OCI-LY1 (cell line): ENCODE measurements at regions not wholly inside any gene's neighbourhood (a gene's known extent, or its start where the extent isn't known, plus 50 kb on each side); places are given as distances from the start of the nearest gene placed in this dataset.

Experiments
- H2AFZ ChIP-seq: fragments of 200-600 bp; sonication (generic), shearing (Covaris generic); 2 replicates; pipeline ENCODE4 v1.6.0; 2014; ENCODE audit warnings: antibody characterized with exemption, mild to moderate bottlenecking, low read length
- H3F3A ChIP-seq: fragments of 200-600 bp; sonication (generic), shearing (Covaris generic); 2 replicates; pipeline ENCODE4 v1.6.0; 2014; ENCODE audit warnings: mild to moderate bottlenecking, antibody characterized with exemption, low read length, moderate library complexity; ENCODE audit not compliant: insufficient read depth
- H3K27ac ChIP-seq: fragments of 200-600 bp; sonication (generic); 2 replicates; pipeline ENCODE4 v1.5.1; 2014; ENCODE audit warnings: low read length, mixed run types, mild to moderate bottlenecking, low read depth; ENCODE audit not compliant: poor library complexity, severe bottlenecking
- H3K27me3 ChIP-seq: fragments of 200-600 bp; sonication (generic); 2 replicates; pipeline ENCODE4 v1.6.0; 2014; ENCODE audit warnings: antibody characterized with exemption, mild to moderate bottlenecking, low read length, moderate library complexity; ENCODE audit not compliant: insufficient read depth
- H3K36me3 ChIP-seq: fragments of 200-600 bp; sonication (generic); 2 replicates; pipeline ENCODE4 v1.6.1; 2014; ENCODE audit warnings: mild to moderate bottlenecking, antibody characterized with exemption, low read length, moderate library complexity, mixed read lengths; ENCODE audit not compliant: insufficient read depth
- H3K4me1 ChIP-seq: fragments of 200-600 bp; sonication (generic); 2 replicates; pipeline ENCODE4 v1.5.1; 2014; ENCODE audit warnings: mild to moderate bottlenecking, low read length, moderate library complexity; ENCODE audit not compliant: insufficient read depth, severe bottlenecking
- H3K4me2 ChIP-seq: fragments of 200-600 bp; sonication (generic), shearing (Covaris generic); 2 replicates; pipeline ENCODE4 v1.6.1; 2014; ENCODE audit warnings: low read length
- H3K4me3 ChIP-seq: fragments of 200-600 bp; sonication (generic); 2 replicates; pipeline ENCODE4 v1.5.1; 2014; ENCODE audit warnings: low read length, low read depth, mild to moderate bottlenecking, mixed read lengths; ENCODE audit not compliant: poor library complexity, severe bottlenecking
- H3K79me2 ChIP-seq: fragments of 200-600 bp; shearing (Covaris generic); 2 replicates; pipeline ENCODE4 v1.6.1; 2016; ENCODE audit warnings: mixed run types, low read length, mixed read lengths; ENCODE audit not compliant: insufficient read depth
- H3K9ac ChIP-seq: fragments of 200-600 bp; sonication (generic), shearing (Covaris generic); 2 replicates; pipeline ENCODE4 v1.6.1; 2014; ENCODE audit warnings: mild to moderate bottlenecking, low read length, mixed read lengths
- H3K9me2 ChIP-seq: fragments of 200-600 bp; sonication (generic), shearing (Covaris generic); 2 replicates; pipeline ENCODE4 v1.6.1; 2014; ENCODE audit warnings: low read depth, mild to moderate bottlenecking, low read length, mixed read lengths
- H3K9me3 ChIP-seq: fragments of 200-600 bp; shearing (Covaris generic); 2 replicates; pipeline ENCODE4 v1.6.1; 2014; ENCODE audit warnings: low read length, mixed read lengths
- H4K20me1 ChIP-seq: fragments of 200-600 bp; sonication (generic), shearing (Covaris generic); 2 replicates; pipeline ENCODE4 v1.6.0; 2016; ENCODE audit warnings: mild to moderate bottlenecking, low read length; ENCODE audit not compliant: insufficient read depth
- CTCF ChIP-seq: fragments of 200-600 bp; sonication (generic), shearing (Covaris generic); IDR thresholded peaks from 2 replicates; pipeline ENCODE4 v1.5.1; 2017; ENCODE audit warnings: mild to moderate bottlenecking, antibody characterized with exemption, low read length, moderate library complexity, mixed read lengths
- EZH2 ChIP-seq: fragments of 200-600 bp; sonication (generic), shearing (Covaris generic); IDR thresholded peaks from 2 replicates; pipeline ENCODE4 v1.8.0; 2017; ENCODE audit warnings: borderline replicate concordance, mixed run types, mild to moderate bottlenecking, antibody characterized with exemption, low read length, moderate library complexity, mixed read lengths

GRCh38 chr2:12456293-12457106 is 260.2 kb upstream of the TRIB2 start:
- peak overlapping the region; percentile 58 for H3K9ac ChIP-seq
- peak overlapping the region; percentile 30 for H3K27ac ChIP-seq
- no peaks in the 10 kb centered on the region for H3K27me3 ChIP-seq
- H2AFZ ChIP-seq: peak overlapping the region; percentile 98
- H3K4me3 ChIP-seq: peak overlapping the region; percentile 51
- peaks cover 24% of the 10 kb centered on the region for H3K4me1 ChIP-seq
- no peak for TF ChIP-seq CTCF
- TF ChIP-seq EZH2: no peak
- no peaks in the 10 kb centered on the region for H3F3A ChIP-seq
- no peaks in the 10 kb centered on the region for H3K36me3 ChIP-seq
- H4K20me1 ChIP-seq: no peaks in the 10 kb centered on the region
- no peaks in the 10 kb centered on the region for H3K9me2 ChIP-seq
- peak overlapping the region; percentile 82 for H3K4me2 ChIP-seq
- H3K79me2 ChIP-seq: no peaks in the 10 kb centered on the region
- H3K9me3 ChIP-seq: no peaks in the 10 kb centered on the region

- Histone ChIP-seq H4K20me1 (no peaks in the 10 kb centered on the region), H3F3A (no peaks in the 10 kb centered on the region), H3K4me3 (no peak overlapping the region), H3K9ac (no peak overlapping the region), H2AFZ (no peak overlapping the region), H3K9me3 (no peaks in the 10 kb centered on the region), H3K36me3 (no peaks in the 10 kb centered on the region), H3K4me1 (peaks cover 11% of the 10 kb centered on the region), H3K9me2 (no peaks in the 10 kb centered on the region), H3K79me2 (no peaks in the 10 kb centered on the region), H3K4me2 (no peak overlapping the region), H3K27ac (no peak overlapping the region), H3K27me3 (no peaks in the 10 kb centered on the region)
- TF ChIP-seq EZH2: no peak
Measured at GRCh38 chr2:12457831-12458230, 258.9 kb upstream of the TRIB2 start.

GRCh38 chr2:12463189-12463588 is 253.5 kb upstream of the TRIB2 start:
- Histone ChIP-seq H4K20me1 (no peaks in the 10 kb centered on the region), H3K36me3 (no peaks in the 10 kb centered on the region), H3K27ac (no peak overlapping the region), H3K9ac (no peak overlapping the region), H3K79me2 (no peaks in the 10 kb centered on the region), H3F3A (no peaks in the 10 kb centered on the region), H3K4me3 (no peak overlapping the region), H3K4me2 (no peak overlapping the region), H2AFZ (0 out of 2 replicates have a peak overlapping the region, but pooled peaks have one; percentile 7), H3K4me1 (no peaks in the 10 kb centered on the region), H3K9me3 (no peaks in the 10 kb centered on the region), H3K27me3 (no peaks in the 10 kb centered on the region), H3K9me2 (no peaks in the 10 kb centered on the region)
- TF ChIP-seq EZH2 (no peak), CTCF (no peak)
